Middle frontal gyrus (tissue), 1 donor: ENCODE measurements at regions not wholly inside any gene's neighbourhood (a gene's known extent, or its start where the extent isn't known, plus 50 kb on each side); places are given as distances from the start of the nearest gene placed in this dataset.

Source experiments
- DNase-seq: peaks from one replicate; pipeline ENCODE4 v3.0.0-alpha.2; 2015; ENCODE audit warnings: low spot score; ENCODE audit errors: extremely low spot score

DNA sequence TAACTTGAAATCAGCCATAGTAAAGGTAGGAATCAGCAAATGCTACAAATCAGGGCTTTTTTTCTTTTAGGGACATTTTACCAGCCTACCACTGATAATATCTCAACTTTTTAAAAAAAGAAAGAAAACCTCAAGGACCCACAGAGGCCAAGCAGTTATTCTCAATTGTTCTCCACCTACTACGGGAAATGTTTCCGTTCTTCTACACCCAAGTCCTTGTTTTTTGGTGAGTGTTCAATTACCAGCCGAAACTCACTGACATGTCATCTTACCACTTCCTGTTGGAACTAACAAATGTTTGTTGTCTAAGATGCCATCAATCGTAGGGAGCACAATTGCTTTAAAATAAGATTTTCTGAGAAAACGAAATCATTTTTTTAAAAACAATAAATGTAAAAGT lies 50.2 kb upstream of the CDK1 start:
- DNase-seq = no peak

- DNase-seq = no peak
These were observed 52.0 kb upstream of the CDK1 start for GRCh38 chr10:60726257-60726656.

DNA sequence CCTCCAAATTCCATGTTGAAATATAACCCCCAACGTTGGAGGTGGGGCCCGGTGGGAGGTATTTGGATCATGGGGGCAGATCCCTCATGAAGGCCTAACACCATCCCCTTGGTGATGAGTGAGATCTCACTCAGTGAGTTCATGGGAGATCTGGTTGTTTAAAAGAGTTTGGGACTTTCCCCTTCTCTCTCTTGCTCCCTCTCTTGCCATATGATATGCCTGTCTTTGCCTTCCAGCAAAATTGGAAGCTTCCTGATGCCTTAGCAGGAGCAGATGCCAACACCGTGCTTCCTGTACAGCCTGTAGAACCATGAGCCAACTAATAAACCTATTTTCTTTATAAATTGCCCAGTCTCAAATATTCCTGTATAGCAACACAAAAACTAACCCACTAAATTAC lies 55.7 kb upstream of the CDK1 start:
- no peak for DNase-seq

DNA sequence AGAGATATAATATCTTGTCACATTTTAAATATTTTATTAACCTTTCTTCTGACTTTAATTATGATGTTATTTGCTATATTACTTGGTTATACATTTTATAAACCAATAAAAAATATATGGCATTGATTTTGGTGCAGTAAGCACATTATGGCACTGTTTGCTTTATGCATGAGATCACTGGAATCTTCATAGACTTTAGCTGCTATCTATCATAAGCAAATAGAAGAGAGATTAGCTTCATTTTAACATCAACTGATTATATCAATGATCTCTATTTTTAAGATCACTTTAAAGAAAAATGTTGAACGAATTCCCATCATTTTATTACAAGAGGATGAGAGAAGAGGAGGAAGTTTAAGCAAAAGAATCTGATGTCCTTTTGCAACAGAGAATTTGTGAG lies 58.6 kb upstream of the CDK1 start:
- DNase-seq = no peak

DNA sequence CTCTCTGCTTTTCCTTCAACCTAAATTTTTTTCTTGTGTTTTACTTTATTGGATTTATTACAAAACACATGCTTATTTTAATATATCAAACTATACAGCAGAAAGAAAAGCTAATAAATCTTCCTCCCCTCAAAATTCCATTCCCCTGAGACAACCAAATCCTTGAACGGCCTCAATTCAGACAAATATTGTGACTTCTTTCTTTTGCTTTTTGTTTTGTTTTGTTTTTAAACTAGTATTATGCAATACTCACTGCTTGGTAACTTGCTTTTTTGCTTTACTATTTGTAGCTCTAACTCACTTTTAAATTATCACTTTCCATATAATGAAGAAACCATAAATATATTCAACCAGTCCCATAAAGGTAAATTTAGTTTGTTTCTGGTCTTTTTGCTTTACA lies 59.4 kb upstream of the CDK1 start:
- no peak for DNase-seq

DNA sequence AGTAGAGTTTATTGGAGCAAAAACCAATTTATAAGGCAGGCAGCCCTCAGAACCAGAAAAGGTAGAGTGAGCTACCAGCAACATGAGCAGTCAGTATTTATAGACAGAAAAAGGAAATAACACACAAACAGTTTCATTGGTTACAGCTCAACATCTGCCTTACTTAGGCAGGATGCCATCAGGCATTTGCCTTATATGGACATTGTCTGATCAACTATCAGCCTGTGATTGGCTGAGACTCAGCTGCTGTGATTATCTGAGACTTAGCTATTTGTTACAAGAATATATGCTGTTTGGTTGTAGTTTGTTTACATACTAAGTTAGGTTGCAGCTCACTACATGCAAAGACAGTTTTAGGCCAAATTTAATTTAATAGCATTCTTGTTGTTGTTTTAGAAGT lies 60.4 kb upstream of the CDK1 start:
- no peak for DNase-seq

DNA sequence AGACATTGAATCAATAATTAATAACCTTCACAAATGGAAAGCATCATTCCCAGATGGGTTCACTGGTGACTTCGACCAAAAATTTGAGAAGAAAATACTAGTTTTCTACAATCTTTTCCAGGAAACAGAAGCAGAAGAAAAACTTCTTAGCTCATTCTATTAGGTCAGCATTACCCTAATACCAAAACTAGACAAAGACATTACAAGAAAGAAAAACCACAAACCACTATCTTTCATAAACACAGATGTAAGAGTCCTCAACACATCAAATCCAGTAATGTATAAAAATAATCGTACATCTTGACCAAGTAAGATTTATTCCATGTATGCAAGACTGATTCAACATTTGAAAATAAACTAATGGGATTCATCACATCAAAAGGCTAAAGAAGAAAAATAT lies 64.0 kb upstream of the CDK1 start:
- no peak for DNase-seq

GRCh38 chr10:60711496-60711895 lies 66.8 kb upstream of the CDK1 start:
- DNase-seq = no peak

DNA sequence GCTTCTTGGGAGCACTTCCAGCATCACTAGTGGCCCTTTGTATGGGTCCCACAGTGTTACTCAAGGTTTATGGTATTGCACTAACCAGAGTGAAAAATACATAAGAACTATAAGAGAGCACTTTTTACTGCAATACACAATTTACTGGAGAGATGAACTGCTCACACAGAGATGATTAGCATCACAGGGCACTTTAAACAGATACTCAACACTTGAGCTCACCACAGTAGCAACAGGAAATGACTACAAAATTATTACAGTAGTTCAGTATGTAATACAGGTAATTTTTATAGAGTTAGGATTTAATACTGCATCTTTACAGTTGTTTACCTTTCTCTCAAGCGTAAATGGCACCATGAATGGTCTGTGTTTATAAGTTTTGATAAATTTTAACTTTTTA lies 68.2 kb upstream of the CDK1 start:
- DNase-seq = no peak

DNA sequence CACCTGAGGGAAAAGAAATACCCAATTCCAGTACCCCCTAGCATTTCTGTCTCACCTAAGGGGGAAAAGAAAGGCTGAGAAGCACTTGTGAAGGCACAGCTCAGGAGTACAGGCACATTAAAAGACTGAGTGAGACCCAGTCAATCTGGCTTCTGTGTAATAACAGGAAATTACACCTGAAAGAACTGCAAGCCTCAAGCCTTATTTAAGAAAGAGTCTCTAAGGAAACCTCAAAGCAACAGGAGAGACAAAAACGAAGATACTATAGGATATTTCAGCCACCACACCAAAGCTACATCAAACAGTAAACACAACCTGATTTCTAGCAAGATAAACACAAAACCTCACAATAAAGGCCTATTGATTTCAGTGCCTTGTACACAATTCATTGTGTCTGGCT lies 69.6 kb upstream of the CDK1 start:
- DNase-seq = no peak

GRCh38 chr10:60707841-60708240 lies 70.4 kb upstream of the CDK1 start:
- DNase-seq = no peak

DNA sequence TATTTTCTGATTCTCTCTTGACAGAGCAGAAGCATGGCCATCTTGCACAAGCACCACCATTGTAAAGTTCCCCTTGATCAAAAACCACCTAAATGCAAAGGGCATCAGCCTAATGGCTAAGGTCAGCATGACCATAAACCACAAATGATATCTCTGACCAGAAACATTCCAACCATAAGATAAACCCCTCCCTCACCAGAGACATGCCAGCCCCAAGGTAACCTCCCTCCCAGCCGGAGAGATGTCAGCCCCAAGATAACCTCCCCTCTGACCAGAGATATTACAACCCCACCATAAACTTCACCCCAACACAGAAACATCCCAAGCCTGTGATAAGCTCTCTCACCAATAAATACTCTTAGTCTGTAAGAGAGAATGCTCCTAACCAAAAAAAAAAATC lies 72.1 kb upstream of the CDK1 start:
- no peak for DNase-seq

DNA sequence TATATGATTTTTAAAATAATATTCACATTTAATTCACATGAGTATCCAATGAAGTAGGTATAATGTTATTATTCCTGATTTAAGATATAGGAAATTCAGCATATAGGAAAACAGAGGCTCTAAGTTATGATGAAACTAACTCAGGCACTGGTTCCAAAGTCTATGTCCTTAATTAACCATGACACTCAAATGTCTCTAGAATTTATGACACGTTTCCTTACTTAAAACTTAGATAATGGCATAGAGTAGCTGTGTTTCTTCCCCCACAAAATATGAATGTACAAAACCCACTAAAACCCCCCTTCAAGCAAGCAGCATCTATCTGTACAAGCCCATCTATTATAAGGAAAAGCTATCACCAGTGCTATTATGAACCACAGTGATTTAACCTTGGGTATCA lies 72.9 kb upstream of the CDK1 start:
- no peak for DNase-seq

DNA sequence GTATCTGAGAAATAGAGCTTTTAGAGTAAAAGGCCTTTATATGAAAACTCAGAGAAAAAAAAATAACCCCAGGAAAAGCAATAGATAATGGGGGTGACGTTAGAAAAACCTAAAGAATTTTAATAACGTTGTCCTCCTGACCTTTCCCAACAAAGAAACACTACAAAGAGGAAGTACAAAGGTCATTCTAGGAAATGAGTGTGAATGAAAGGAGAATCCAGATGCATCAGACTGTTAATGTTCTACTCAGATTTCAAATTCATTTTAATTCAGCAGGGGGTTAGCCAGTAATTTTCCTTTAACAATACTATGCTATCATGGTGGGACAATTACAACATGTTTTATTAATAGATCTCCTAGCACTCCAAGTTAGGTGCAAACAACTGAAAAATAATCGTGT lies 73.8 kb upstream of the CDK1 start:
- DNase-seq = no peak

DNA sequence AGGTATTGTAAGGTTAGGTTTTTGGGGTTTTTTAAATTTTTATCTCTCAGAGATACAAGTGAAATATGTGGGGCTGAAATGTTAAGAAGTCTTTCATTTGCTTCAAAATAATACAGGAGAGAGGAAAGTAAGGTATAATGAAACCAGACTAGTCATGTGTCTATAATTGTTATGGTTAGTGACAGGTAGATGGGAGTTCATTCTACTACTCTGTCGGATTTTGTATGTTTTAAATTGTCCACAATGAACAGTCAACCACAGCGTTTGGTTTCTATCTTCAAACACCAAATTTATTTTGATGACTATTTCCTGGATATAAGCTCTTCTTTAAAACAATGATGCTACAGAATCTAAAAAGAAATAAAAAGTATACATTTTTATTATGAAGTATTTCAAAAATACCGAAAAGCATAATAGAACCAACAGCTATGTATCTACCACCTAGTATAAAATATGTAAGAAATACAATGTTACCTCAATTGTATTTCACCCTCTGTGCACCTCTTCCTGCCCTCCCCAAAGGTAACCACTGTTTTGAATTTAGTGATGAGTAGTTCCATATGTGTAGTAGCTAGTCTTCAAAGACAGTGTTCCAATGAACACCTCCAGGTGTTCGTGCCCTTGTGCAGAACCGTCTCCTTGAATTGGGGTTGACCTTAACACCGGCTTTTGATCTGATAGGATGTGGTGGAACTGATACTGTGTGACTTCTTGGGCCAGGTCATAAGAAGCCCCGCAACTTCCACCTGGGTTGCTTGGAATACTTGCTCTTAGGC lies 74.8 kb upstream of the CDK1 start:
- no peak for DNase-seq

- no peak for DNase-seq
These were observed 90.6 kb upstream of the CDK1 start for GRCh38 chr10:60687679-60688078.

GRCh38 chr10:60684091-60684490 lies 94.2 kb upstream of the CDK1 start:
- no peak for DNase-seq

DNA sequence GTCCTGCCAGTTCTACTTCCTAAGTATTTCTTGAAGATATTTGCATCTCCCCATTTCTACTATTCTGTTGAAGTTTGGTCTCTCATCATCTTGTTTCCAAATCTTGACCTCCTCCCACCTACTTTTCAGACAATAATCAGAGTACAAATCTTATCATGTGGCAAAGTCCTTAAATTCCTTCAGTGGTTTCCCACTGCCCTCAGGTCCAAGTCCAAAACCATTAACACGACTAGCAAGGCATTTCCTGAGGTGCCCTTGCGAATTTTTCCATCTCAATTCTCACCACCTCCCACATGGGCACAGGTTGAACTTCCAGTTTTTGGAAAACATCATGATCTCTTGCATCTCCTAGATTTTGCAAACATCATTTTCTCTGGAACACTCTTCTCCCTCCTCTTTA lies 97.2 kb upstream of the CDK1 start:
- no peak for DNase-seq

GRCh38 chr10:60679388-60679990 lies 98.8 kb upstream of the CDK1 start:
- no peak for DNase-seq

DNA sequence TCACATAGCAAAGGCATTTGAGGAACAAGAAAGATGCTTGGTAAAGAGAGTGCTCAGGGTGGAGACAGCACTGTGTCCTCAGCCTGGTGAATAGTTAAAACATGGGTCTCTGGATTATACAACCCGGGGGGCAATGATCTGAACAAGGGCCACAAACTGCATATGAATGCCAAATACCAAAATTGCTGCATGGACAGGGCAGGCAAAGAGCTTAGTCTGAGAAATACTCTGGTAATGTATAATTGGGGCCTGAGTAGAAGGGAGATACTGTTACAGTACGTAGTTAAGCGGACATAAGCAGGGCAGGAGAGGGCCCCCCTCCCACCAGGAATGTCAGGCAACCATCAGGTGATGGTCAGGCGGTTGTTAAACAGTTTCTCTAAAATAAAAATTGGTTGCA lies 99.3 kb upstream of the CDK1 start:
- DNase-seq = no peak

DNA sequence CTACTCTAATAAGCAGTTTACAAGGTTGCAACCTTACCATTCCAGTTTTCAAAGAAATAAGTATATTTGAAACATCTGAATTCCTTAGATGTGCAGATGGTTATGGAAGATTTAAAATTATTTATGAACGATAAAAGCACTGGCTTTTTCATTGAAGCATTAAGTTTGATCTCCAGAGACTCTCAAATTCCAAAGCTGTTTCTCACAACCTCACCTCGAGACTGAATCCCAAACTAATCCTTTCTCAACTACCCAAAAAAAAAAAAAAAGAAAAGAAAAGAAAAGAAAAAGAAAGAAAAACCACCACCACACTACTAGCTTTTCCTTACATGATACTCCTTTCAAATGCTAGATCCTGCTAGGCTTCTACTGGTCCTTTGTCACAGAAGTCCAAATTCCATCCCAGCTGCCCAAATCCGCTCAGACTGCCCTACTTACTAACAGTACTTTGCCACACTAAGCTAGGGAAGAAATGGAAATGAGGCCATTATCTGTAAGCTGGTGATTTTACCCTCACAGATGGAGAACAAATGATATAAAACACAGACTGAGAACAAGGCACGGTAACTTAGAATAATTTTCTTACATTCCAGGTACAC lies 100.6 kb upstream of the CDK1 start:
- DNase-seq = no peak

DNA sequence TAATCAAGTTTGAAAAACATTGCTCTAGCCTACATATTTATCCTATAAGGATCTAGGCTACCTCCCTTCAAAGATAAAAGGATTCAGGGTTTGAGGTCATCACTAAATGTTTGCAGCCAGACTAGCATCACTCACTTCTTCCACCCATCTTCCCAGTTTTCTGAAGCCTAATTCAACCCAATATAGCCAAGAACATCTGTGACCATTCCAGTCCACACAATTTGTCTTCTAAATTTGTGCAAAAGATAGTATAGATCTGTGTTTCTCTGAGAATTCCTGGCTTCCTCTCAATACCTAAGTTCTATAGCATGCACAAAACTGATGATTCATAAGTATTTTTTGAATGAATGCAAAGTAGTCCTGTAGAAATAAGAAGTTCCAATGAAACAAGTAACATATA lies 103.0 kb upstream of the CDK1 start:
- no peak for DNase-seq

DNA sequence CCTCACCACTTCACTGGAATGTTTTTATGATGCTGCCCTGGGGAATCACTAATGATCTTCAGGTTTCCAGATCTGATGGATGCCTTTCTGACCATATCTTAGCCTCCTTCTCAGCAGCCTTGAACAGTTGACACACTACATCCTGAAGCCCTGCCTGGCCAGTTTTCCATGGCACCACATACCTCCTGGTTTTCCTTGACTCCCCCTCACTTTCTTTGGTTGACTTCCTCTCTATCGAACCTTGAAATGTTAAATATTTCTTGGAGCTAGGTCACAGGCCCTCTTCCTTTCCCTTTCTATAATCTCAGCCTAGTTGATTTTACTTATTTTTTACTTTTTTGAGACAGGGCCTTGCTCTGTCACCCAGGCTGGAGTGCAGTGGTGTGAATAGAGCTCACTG lies 108.8 kb upstream of the CDK1 start:
- no peak for DNase-seq
